H4 (cell line): ENCODE measurements at regions not wholly inside any gene's neighbourhood (a gene's known extent, or its start where the extent isn't known, plus 50 kb on each side); places are given as distances from the start of the nearest gene placed in this dataset.
A peak's percentile ranks its signal among the peaks of the same experiment; 100 is the strongest.
"Not testable (repeated sequence)": the region's sequence is repeated elsewhere in the genome, so short reads cannot be mapped to it uniquely, and the experiment has no call there.

Experiments used
- DNase-seq: peaks from one replicate; pipeline ENCODE4 v3.0.0-alpha.2; 2015; ENCODE audit warnings: low spot score

DNA sequence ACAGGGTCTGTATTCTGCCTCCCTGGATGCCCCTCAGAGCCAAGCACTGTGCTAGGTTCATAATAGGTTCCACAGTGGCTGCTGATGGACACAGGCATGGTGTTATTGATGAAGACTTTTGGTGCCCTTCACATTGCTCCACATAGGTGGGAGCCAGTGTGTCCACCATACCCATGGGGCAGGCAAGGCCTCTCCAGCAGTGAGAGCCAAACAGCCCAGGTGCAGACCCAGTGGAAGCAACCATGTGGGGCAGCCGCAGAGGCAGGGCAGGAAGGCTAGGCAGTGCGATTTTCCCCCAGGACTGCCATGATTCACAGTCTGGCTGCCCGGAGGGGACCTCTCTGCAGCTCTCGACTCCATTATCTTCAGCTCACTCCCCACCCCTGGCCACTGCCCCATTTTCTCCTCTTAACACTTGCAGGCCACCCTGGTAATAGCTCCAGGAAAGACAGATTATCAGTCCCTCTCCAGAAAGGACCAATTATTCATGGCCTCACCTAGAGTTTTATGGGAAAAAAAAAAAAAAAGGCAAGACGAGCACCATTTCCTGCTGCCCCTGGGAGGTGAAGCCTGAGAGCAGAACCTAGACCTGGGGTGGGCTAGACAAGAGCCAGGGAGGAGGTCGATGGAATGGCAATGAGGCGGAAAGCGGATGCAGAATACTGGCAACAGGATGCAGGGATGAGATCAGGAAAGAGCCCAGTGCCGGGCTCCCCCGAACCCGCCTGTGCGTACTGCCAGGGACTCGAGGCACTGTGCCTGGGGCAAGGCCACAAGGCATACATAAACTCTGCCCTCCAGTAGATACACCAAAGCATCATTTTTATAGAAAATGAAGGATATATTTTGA lies 343.0 kb upstream of the NCAM1 start:
- no peak for DNase-seq

GRCh38 chr11:112619106-112619505 lies 342.1 kb upstream of the NCAM1 start:
- DNase-seq, result no peak

- DNase-seq, result peak; percentile 20
These were observed 340.4 kb upstream of the NCAM1 start for GRCh38 chr11:112620621-112621394.

GRCh38 chr11:112623057-112623456 lies 338.2 kb upstream of the NCAM1 start:
- no peak for DNase-seq

DNA sequence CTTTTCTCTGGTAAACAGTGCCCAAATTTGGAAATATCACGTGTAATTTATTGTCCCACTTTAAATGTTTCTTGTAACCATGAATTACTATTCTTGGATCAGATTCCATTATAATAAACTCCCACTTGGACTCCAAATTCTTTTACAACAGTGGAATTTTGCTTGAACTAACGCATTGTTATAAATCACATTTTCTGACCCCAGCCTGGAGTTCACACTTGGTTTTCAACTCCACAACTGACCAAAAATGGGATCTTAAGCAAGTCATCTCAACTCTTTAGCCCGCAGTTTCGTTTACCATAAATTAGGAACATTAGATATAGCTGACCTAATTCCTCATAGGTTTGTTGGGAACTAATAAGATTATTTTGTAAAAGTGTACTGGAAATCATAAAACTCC lies 336.8 kb upstream of the NCAM1 start:
- no peak for DNase-seq

DNA sequence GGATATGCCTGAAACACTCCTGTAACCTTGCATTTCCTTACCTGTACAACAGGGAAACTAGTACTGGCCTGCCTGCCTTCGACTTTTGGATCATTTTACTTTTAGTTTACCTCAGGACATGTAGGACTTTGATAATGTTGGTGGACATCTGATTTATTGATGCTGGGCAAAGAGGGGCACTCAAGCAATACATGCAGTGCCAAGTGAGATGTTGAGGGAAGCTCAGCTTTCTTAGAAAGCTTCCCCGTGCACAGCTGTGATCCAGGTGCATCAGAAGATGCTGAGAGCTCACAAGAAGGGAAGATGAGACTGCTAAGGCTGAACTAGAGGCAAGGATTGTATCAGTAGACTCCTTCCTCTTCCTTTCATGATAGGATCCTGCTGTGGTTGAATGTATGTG lies 336.2 kb upstream of the NCAM1 start:
- not testable (repeated sequence) for DNase-seq

DNA sequence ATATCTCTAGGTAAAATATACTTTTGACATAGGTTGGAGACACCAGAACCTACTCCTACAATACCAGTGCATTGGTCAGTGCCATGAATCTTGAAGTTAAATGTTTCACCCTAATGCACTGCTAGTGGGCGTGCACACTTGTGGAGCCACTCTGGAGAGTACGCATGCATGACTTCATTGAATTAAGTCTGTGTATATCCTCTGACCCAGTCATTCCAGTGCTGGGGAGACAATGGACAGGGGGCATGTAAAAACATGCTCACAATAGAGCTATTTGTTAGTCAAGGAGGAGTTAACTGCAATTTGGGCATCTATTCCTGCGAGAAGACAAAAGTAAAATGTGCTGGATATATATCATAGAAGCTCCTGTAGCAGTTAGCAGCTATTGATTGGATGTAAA lies 335.4 kb upstream of the NCAM1 start:
- no peak for DNase-seq

- DNase-seq, result no peak
These were observed 334.5 kb upstream of the NCAM1 start for GRCh38 chr11:112626731-112627130.

GRCh38 chr11:112627588-112628045 lies 333.6 kb upstream of the NCAM1 start:
- DNase-seq, result no peak

GRCh38 chr11:112628676-112629075 lies 332.5 kb upstream of the NCAM1 start:
- no peak for DNase-seq

DNA sequence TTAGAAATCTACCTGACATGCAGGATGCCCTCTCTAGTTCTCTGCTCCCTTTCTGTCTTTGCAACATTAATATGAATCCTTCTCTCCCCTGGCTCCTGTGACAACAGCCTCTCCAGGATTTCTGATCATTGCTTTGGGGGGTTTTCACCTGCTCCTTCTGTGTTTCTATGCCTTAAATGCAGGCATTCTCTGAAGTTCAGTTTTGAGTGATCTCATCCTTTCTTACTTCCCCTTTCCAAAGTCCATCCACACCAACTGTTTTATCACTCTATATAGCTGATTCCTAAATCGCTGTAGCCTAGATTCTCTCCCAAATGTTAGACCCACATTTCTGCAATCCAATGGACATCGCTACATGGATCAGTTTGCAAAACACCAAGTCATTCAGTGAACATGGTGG lies 330.7 kb upstream of the NCAM1 start:
- no peak for DNase-seq

DNA sequence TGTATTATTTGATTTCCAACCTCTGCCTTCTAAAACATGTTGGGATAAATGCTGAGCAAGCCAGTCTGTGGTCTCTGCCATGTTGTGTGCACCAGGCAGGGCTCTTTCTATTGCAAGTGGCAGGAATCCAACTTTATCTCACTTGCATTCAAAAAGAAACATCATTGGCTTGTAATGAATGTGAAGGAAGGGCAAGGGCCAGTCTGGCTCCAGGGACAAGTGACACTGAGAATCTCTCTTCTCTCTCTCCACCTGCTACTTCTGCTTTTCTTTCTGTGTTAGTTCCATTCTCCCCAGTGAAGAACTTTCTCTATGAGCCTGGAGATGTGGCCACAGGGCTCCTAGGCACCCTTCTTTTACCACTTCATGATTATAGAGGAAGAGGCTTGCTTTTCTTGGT lies 329.9 kb upstream of the NCAM1 start:
- DNase-seq, result no peak

DNA sequence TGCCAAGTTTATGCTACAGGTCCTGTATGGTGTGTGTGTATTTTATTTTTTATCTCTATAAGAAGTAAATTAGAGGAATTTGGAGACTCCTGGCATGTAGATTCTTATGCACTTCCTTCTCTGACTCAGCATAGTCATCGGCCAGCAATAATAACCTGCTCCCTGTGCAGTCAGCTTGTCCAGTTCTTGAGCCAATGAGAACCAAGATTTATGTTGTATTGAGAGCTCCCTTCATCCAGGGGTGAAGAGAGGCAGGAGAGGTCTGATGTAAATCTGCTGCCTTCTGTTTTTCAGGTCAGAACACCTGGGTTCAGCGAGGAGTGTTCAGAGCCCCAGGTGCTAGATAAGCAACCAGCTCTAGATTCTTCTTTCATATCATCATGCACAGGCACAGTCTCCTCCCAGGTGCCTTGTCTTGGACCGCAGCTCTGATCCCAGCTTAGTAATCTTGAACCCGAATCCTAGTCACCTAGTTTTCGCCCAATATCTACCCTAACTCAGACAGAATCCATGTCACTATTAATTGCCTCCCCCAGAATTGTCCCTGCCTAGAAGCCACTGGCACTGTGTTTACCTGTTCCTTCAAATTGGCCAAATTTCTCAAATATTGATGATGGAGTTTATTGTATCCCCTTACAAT lies 328.2 kb upstream of the NCAM1 start:
- DNase-seq, result no peak

- no peak for DNase-seq
These were observed 326.7 kb upstream of the NCAM1 start for GRCh38 chr11:112634551-112634950.

DNA sequence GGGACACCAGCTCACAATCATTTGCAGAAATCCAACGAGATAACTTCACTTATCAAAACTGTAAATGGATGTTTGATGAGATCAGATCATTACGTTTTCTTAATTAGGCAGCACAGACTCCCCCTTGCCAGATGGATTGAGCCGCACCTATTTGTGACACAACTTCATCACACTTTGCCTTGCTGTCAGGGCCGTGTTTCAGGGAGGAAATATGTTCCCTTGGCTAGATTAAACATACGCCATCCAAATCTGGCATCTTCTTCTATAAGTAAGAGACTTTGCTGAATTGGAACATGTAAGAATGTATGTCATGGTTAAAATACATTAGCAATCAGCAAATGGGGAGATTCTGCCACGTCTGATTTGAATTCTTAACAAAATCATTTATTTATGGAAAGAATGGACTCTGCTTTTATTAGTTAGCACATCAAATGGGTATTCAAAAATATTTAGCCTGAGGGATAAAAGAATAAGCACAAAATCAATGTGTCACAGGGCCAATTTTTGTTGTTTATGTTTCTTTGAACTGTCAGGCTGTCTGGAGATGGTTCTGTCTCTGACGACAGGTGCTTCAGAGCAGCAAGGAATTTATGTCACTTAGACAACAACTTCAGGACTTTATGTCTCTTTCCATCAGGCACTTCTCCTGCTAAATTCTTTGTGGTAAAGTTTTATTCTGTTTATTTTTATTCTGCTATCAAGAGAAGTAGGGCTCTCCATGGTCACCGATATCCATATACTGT lies 326.1 kb upstream of the NCAM1 start:
- DNase-seq, result no peak

GRCh38 chr11:112637076-112637475 lies 324.1 kb upstream of the NCAM1 start:
- DNase-seq, result no peak

GRCh38 chr11:112637876-112638275 lies 323.3 kb upstream of the NCAM1 start:
- no peak for DNase-seq

- no peak for DNase-seq
These were observed 321.8 kb upstream of the NCAM1 start for GRCh38 chr11:112639469-112639868.

DNA sequence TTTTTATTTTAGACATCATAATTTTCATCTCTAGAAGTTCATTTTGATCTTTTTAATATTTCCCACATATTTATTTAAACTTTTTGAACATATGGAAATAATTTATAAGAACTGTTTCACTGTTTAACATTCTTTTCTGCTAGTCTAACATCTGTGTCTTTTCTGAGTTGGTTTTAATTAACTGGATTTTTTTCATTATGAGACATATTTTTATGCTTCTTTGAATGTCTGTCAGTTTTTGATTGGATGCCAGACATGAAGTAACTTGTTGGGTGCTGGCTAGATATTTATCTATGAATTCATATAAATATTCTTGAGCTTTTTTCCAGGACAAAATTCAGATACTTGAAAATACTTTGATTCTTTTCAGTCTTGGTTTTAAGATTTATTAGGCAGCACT lies 317.8 kb upstream of the NCAM1 start:
- no peak for DNase-seq

GRCh38 chr11:112644410-112645131 lies 316.6 kb upstream of the NCAM1 start:
- DNase-seq, result no peak

DNA sequence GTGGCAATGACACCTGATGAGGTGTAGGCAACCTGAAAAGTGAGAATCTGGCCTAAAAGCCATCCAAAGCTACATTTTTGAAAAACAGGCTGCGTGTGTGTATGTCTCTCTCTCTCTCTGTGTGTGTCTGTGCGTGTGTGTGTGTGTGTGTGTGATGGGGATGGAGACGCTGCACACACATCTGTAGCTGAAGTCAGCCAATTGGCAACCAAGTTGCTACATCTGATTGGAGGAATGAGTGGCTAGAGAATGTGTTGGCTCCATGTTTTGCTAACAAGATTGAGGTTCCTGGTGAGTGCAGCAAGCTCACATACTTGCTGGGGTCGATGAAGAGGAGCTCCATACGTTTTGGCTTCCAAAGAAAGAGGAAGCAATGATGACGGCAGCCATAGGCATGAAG lies 311.4 kb upstream of the NCAM1 start:
- no peak for DNase-seq
